ENCODE measurements at regions not wholly inside any gene's neighbourhood (a gene's known extent, or its start where the extent isn't known, plus 50 kb on each side); places are given as distances from the start of the nearest gene placed in this dataset.

DNA sequence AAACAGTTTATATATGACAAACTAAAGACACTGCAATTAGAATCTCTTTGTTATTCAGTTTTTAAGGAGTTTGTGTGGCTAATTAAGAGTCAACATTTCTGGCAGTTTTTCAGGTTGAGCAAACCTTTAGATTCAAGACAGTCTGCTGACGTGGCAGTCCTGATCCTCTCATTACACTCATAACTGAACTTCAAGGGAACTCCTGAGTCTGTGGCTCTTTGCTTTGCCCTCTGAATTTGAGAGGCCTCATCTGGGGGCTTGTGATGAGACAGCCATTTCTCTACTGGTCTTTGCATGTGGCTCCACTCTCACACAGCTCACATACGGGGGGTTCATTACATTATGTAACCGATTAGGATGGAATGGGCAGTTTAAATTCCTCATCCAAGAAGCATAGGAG, 182.9 kb upstream of the MEF2C start:
- TF ChIP-seq POLR2AphosphoS5 (IDR thresholded peaks at IDR 0.05; ENCODE audit: insufficient read depth in 1 of 2, low read depth in 1 of 2) (no peak), POLR2A (IDR thresholded peaks at IDR 0.05) (no peak)
- TF ChIP-seq, protein P1, sequence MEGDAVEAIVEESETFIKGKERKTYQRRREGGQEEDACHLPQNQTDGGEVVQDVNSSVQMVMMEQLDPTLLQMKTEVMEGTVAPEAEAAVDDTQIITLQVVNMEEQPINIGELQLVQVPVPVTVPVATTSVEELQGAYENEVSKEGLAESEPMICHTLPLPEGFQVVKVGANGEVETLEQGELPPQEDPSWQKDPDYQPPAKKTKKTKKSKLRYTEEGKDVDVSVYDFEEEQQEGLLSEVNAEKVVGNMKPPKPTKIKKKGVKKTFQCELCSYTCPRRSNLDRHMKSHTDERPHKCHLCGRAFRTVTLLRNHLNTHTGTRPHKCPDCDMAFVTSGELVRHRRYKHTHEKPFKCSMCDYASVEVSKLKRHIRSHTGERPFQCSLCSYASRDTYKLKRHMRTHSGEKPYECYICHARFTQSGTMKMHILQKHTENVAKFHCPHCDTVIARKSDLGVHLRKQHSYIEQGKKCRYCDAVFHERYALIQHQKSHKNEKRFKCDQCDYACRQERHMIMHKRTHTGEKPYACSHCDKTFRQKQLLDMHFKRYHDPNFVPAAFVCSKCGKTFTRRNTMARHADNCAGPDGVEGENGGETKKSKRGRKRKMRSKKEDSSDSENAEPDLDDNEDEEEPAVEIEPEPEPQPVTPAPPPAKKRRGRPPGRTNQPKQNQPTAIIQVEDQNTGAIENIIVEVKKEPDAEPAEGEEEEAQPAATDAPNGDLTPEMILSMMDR (IDR thresholded peaks at IDR 0.05) = no peak
- H3K36me3 ChIP-seq = no peaks in the 10 kb centered on the region
- H3K9me3 ChIP-seq = no peaks in the 10 kb centered on the region
- intact Hi-C loops (cut with DNase I) = no loop called here
- no peak overlapping the region for H3K4me3 ChIP-seq
- H3K27me3 ChIP-seq = no peaks in the 10 kb centered on the region
- no peak for DNase-seq (ENCODE audit: extremely low spot score in 2 of 2)
- no peak overlapping the region for H3K27ac ChIP-seq
- H3K4me1 ChIP-seq = no peaks in the 10 kb centered on the region

DNA sequence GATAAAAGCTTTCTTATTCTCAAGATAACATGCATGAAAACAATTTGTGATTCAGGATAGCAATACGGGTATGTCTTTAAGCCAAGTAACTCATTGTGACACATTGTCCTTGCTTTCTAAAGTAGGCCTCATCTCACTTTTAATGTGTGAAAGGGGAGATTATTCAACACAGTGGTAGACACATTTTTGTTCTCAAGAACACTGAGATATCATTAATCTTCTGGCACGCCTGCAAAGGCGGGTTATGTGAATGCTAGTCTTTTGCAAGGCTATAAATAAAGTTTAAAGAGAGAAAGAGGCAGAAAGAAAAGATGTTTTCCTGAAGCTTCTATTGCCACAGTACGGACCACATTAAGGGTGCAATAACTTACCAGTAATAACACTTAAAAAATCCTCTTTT, 181.8 kb upstream of the MEF2C start:
- no peaks in the 10 kb centered on the region for H3K27me3 ChIP-seq
- DNase-seq (ENCODE audit: extremely low spot score in 2 of 2) = no peak
- H3K36me3 ChIP-seq = no peaks in the 10 kb centered on the region
- H3K4me3 ChIP-seq = no peak overlapping the region
- no peak overlapping the region for H3K27ac ChIP-seq
- no peaks in the 10 kb centered on the region for H3K4me1 ChIP-seq
- intact Hi-C loops (cut with DNase I) = no loop called here
- H3K9me3 ChIP-seq = no peaks in the 10 kb centered on the region
- TF ChIP-seq, protein P1 (IDR thresholded peaks at IDR 0.05) = no peak
- TF ChIP-seq POLR2A (IDR thresholded peaks at IDR 0.05) = no peak
- TF ChIP-seq POLR2AphosphoS5 (IDR thresholded peaks at IDR 0.05; ENCODE audit: insufficient read depth in 1 of 2, low read depth in 1 of 2) = no peak

- no peak overlapping the region for H3K4me3 ChIP-seq
- H3K4me1 ChIP-seq = no peaks in the 10 kb centered on the region
- H3K9me3 ChIP-seq = no peaks in the 10 kb centered on the region
- intact Hi-C loops (cut with DNase I) = no loop called here
- DNase-seq (ENCODE audit: extremely low spot score in 2 of 2) = no peak
- H3K27ac ChIP-seq = no peak overlapping the region
- TF ChIP-seq, protein P1 (IDR thresholded peaks at IDR 0.05) = no peak
- TF ChIP-seq POLR2A (IDR thresholded peaks at IDR 0.05) = no peak
- TF ChIP-seq POLR2AphosphoS5 (IDR thresholded peaks at IDR 0.05; ENCODE audit: insufficient read depth in 1 of 2, low read depth in 1 of 2) = no peak
- no peaks in the 10 kb centered on the region for H3K27me3 ChIP-seq
- H3K36me3 ChIP-seq = no peaks in the 10 kb centered on the region
These were observed 181.1 kb upstream of the MEF2C start for GRCh38 chr5:89064054-89064453.

DNA sequence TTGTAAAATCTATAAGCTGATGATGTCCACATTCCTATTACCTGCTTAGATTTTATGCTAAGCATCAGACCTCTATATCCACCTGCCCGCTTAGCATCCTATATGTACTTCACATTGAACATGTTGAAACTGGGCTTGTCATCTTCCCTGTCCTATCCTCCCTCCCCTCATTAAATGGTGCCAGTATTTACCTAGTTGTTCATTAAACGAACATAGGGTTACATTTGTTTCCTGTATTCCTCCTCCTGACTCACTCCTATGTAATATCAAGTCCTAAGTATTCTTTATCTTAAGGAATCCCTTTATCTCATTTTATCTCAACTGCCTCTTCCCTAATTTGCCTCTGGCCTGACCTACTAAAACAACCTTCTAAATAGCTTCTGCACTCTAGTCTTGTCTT, 177.8 kb upstream of the MEF2C start:
- Histone ChIP-seq H3K36me3 (no peaks in the 10 kb centered on the region), H3K9me3 (no peaks in the 10 kb centered on the region), H3K4me1 (no peaks in the 10 kb centered on the region), H3K27ac (no peak overlapping the region), H3K27me3 (no peaks in the 10 kb centered on the region), H3K4me3 (no peak overlapping the region)
- no peak for DNase-seq (ENCODE audit: extremely low spot score in 2 of 2)
- intact Hi-C loops (cut with DNase I) = no loop called here
- TF ChIP-seq, protein P1 (IDR thresholded peaks at IDR 0.05) = no peak
- no peak for TF ChIP-seq POLR2A (IDR thresholded peaks at IDR 0.05)
- TF ChIP-seq POLR2AphosphoS5 (IDR thresholded peaks at IDR 0.05; ENCODE audit: insufficient read depth in 1 of 2, low read depth in 1 of 2) = no peak

GRCh38 chr5:89059274-89059673, 176.3 kb upstream of the MEF2C start:
- Histone ChIP-seq H3K4me1 (no peaks in the 10 kb centered on the region), H3K9me3 (no peaks in the 10 kb centered on the region), H3K36me3 (no peaks in the 10 kb centered on the region), H3K4me3 (no peak overlapping the region), H3K27ac (no peak overlapping the region), H3K27me3 (no peaks in the 10 kb centered on the region)
- DNase-seq (ENCODE audit: extremely low spot score in 2 of 2) = no peak
- TF ChIP-seq, protein P1 (IDR thresholded peaks at IDR 0.05) = no peak
- TF ChIP-seq POLR2AphosphoS5 (IDR thresholded peaks at IDR 0.05; ENCODE audit: insufficient read depth in 1 of 2, low read depth in 1 of 2) (no peak), POLR2A (IDR thresholded peaks at IDR 0.05) (no peak)
- intact Hi-C loops (cut with DNase I) = no loop called here
